A673 (cell line): ENCODE measurements at regions not wholly inside any gene's neighbourhood (a gene's known extent, or its start where the extent isn't known, plus 50 kb on each side); places are given as distances from the start of the nearest gene placed in this dataset.

Experiments
- BruUV-seq: library from RNA; stranded (reverse); fragments of 400-500 nt; replicated peaks from 2 replicates; lab custom pipeline; 2021; lab: Mats Ljungman, UMichigan
- CTCF ChIA-PET: fragments of 300-600 bp; sonication (Branson Sonifier 250); formaldehyde crosslinking; loops from one replicate; lab custom pipeline; 2022; ENCODE audit warnings: antibody characterized with exemption; lab: Charles Lee
- POLR2A ChIA-PET: fragments of 300-600 bp; sonication (Branson Sonifier 250); formaldehyde crosslinking; loops from one replicate; lab custom pipeline; 2022; ENCODE audit warnings: antibody characterized with exemption; ENCODE audit not compliant: low non-redundant PET; lab: Charles Lee
- DNase-seq: peaks from one replicate; pipeline ENCODE4 v3.0.0-alpha.2; 2015; ENCODE audit warnings: low spot score
- H3K27ac ChIP-seq: fragments of 200-600 bp; sonication (generic); 2 replicates; pipeline ENCODE4 v1.5.1; 2016; ENCODE audit warnings: mixed run types, low read depth, mild to moderate bottlenecking, mixed read lengths, antibody characterized with exemption, low read length; ENCODE audit not compliant: poor library complexity, severe bottlenecking
- H3K27me3 ChIP-seq: fragments of 200-600 bp; sonication (generic); replicated peaks from 2 replicates; pipeline ENCODE4 v1.6.1; 2017; ENCODE audit warnings: mixed run types, low read depth, mild to moderate bottlenecking, mixed read lengths, antibody characterized with exemption, low read length; ENCODE audit not compliant: insufficient read depth, poor library complexity
- H3K36me3 ChIP-seq: fragments of 200-600 bp; sonication (generic); 2 replicates; pipeline ENCODE4 v1.6.1; 2016; ENCODE audit warnings: mixed run types, mild to moderate bottlenecking, mixed read lengths, antibody characterized with exemption, low read length; ENCODE audit not compliant: insufficient read depth, poor library complexity, severe bottlenecking
- H3K4me1 ChIP-seq: fragments of 200-600 bp; sonication (generic); 2 replicates; pipeline ENCODE4 v1.6.1; 2017; ENCODE audit warnings: mixed run types, mild to moderate bottlenecking, mixed read lengths, antibody characterized with exemption, low read length; ENCODE audit not compliant: insufficient read depth, poor library complexity, severe bottlenecking
- H3K4me3 ChIP-seq: fragments of 200-600 bp; sonication (generic); 2 replicates; pipeline ENCODE4 v1.5.1; 2016; ENCODE audit warnings: low read depth, mixed run types, mild to moderate bottlenecking, mixed read lengths, low read length; ENCODE audit not compliant: poor library complexity, severe bottlenecking
- H3K9me3 ChIP-seq: fragments of 200-600 bp; sonication (generic); 2 replicates; pipeline ENCODE4 v1.6.1; 2016; ENCODE audit warnings: mixed run types, low read depth, mild to moderate bottlenecking, mixed read lengths, antibody characterized with exemption, low read length; ENCODE audit not compliant: poor library complexity, severe bottlenecking
- EZH2 ChIP-seq: fragments of 200-600 bp; sonication (generic); IDR thresholded peaks from 2 replicates; pipeline ENCODE4 v1.6.1; 2017; ENCODE audit warnings: borderline replicate concordance, low read depth, mild to moderate bottlenecking, mixed read lengths, antibody characterized with exemption, low read length; ENCODE audit not compliant: poor library complexity, severe bottlenecking
- intact Hi-C: fragments of 100-400 bp; cut with micrococcal nuclease; formaldehyde crosslinking; loops from one replicate; pipeline ENCODE4 v1.10.0; 2022; ENCODE audit not compliant: unreplicated experiment
- TF ChIP-seq, protein P1 (sequence below): fragments of 300-800, 200-600 bp; sonication (generic); conservative IDR thresholded peaks from 2 replicates; pipeline ENCODE4 v1.5.1; 2017; ENCODE audit warnings: low read depth, mild to moderate bottlenecking, antibody characterized with exemption, low read length, moderate library complexity, mixed read lengths

DNA sequence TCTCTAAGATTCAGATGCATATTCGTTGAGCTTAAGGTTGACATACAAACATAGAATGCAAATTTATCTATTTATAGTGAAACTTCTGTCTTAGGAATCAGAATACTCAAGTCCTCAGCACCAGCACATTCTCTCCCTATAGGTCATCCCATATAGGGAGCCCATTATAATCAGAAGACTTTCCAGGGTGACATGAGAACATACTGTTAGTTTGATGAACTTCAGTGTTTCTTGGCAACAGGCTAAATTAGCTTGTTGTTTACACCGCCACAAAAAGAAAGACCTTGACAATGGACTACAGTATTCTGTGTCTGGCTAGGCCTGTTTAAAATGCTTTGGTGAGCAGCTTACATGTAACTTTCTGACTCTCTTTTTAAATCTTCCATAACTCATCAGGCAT is 104.2 kb downstream of the TAF11L14 start:
- CTCF ChIA-PET = no interaction called here
- POLR2A ChIA-PET = no interaction called here

DNA sequence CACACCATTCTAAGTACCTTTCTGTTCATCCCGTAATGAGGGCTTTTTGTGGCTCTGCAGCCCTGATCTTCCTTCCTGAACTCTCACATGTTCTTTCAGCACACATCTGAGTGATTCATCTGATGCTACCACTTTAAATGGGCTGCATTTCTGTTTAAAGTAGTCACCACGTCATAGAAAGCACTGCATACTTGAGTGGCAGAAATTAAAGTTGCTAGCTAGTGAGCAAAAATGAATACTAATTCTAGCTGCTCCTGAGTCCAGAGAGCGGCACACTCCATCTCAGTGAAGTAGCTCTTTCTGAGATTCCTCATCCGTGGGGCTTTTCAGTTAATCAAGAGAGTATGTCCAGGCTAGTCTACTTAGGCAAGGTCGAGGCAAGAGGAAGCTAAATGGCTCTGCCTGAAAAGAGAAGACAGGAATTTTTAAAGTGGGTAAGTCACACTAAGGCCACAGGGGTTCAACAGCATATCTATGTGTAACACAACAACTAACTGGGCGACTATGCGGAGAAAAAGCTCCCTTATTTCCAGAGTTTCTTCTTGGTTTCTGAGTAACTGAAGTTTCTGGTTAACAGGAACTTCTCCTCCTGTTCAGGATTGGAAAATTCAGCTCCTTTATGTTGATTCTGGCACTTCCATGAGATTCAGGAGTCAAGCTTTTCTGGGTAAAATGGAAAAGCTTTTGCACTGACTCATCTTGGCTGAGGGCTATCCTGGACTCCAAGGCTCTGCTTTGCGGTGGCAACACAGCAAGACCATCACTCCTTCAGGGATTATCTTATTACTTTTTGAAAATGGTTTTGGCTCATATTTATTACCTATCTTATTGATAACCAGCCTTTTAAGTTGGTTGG is 109.5 kb downstream of the TAF11L14 start:
- no peak for DNase-seq
- no peaks in the 10 kb centered on the region for H3K27me3 ChIP-seq
- H3K36me3 ChIP-seq = no peaks in the 10 kb centered on the region
- intact Hi-C loops = no loop called here
- no peaks in the 10 kb centered on the region for H3K9me3 ChIP-seq
- H3K4me3 ChIP-seq = no peak overlapping the region
- no peaks in the 10 kb centered on the region for H3K4me1 ChIP-seq
- BruUV-seq = no TSS peak
- CTCF ChIA-PET = no interaction called here
- POLR2A ChIA-PET = no interaction called here
- no peak overlapping the region for H3K27ac ChIP-seq
- TF ChIP-seq EZH2 = no peak
- TF ChIP-seq, protein P1, sequence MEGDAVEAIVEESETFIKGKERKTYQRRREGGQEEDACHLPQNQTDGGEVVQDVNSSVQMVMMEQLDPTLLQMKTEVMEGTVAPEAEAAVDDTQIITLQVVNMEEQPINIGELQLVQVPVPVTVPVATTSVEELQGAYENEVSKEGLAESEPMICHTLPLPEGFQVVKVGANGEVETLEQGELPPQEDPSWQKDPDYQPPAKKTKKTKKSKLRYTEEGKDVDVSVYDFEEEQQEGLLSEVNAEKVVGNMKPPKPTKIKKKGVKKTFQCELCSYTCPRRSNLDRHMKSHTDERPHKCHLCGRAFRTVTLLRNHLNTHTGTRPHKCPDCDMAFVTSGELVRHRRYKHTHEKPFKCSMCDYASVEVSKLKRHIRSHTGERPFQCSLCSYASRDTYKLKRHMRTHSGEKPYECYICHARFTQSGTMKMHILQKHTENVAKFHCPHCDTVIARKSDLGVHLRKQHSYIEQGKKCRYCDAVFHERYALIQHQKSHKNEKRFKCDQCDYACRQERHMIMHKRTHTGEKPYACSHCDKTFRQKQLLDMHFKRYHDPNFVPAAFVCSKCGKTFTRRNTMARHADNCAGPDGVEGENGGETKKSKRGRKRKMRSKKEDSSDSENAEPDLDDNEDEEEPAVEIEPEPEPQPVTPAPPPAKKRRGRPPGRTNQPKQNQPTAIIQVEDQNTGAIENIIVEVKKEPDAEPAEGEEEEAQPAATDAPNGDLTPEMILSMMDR = no peak

More for the DNA sequence above, 104.2 kb downstream of the TAF11L14 start:
- intact Hi-C loops = no loop called here
- no peaks in the 10 kb centered on the region for H3K9me3 ChIP-seq
- DNase-seq = no peak
- TF ChIP-seq, protein P1 = no peak
- TF ChIP-seq EZH2 = no peak
- no peak overlapping the region for H3K4me3 ChIP-seq
- H3K4me1 ChIP-seq = no peaks in the 10 kb centered on the region
- no peaks in the 10 kb centered on the region for H3K36me3 ChIP-seq
- H3K27me3 ChIP-seq = no peaks in the 10 kb centered on the region
- no peak overlapping the region for H3K27ac ChIP-seq
- BruUV-seq = no TSS peak

DNA sequence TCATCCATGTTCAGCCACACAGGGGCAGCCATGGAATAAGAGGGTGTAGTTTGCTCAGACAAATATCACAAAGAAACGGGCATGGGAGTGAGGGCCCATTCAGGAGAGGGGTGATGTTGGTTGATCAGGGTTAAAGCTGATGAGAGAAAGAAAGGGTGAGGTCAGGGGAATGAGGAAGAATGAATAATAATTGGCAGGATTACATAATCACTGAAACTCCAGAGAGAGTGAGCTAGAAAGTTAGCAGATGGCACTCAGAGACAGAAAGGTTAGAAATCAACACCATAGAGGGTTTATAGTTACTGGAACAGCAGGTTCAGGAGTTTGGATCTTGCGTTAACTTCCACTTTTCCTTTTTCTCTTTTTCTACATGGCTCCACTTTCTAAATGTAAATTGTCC is 113.9 kb downstream of the TAF11L14 start:
- no peak for TF ChIP-seq EZH2
- TF ChIP-seq, protein P1 = no peak
- no peaks in the 10 kb centered on the region for H3K9me3 ChIP-seq
- ChIA-PET CTCF (no interaction called here), POLR2A (no interaction called here)
- intact Hi-C loops = no loop called here
- H3K4me3 ChIP-seq = no peak overlapping the region
- no TSS peak for BruUV-seq
- no peak for DNase-seq
- H3K4me1 ChIP-seq = no peaks in the 10 kb centered on the region
- no peak overlapping the region for H3K27ac ChIP-seq
- H3K27me3 ChIP-seq = no peaks in the 10 kb centered on the region
- H3K36me3 ChIP-seq = no peaks in the 10 kb centered on the region
